K562 (cell line): ENCODE measurements at regions not wholly inside any gene's neighbourhood (a gene's known extent, or its start where the extent isn't known, plus 50 kb on each side); places are given as distances from the start of the nearest gene placed in this dataset.

Source experiments
- ATAC-seq: fragments of 200-7000 bp; cut with Tn5 transposase; 3 replicates; pipeline ENCODE4 v1.9.1; 2020; ENCODE audit warnings: moderate library complexity
- BruUV-seq: library from RNA; stranded (reverse); fragments of 400-500 nt; replicated peaks from 2 replicates; lab custom pipeline; 2021; lab: Mats Ljungman, UMichigan
- CTCF ChIA-PET: fragments of 300-600 bp; formaldehyde crosslinking; extraction: SDS; loops from one replicate; lab custom pipeline; 2021; ENCODE audit warnings: low intra/inter-chr PET ratio; lab: Yijun Ruan, JAX
- POLR2A ChIA-PET: fragments of 300-600, 350-650 bp; sonication (Branson Sonifier 250); formaldehyde crosslinking; extraction: SDS; loops from one replicate; lab custom pipeline; 2021; ENCODE audit warnings: antibody characterized with exemption, inconsistent platforms; lab: Yijun Ruan, JAX
- DNase-seq, 4 experiments: peaks; one replicate each; pipeline versions ENCODE4 v3.0.0 to v3.0.0-alpha.2; 2011 to 2018; ENCODE audit warnings: low spot score in 3 of 4, mixed read lengths in 3 of 4; ENCODE audit errors: extremely low read depth in 1 of 4
- FAIRE-seq: peaks from 2 replicates; lab custom pipeline; 2011; peaks lifted over from hg19 to GRCh38; lab: Jason Lieb, UNC
- H2AFZ ChIP-seq: 2 replicates; pipeline ENCODE4 v1.6.0; 2011; ENCODE audit warnings: low read depth, low read length, control low read depth, inconsistent platforms
- H3K27ac ChIP-seq: fragments of 200-600 bp; 3 replicates; pipeline ENCODE4 v1.8.0; 2011; ENCODE audit warnings: low read depth, mild to moderate bottlenecking, control low read depth, inconsistent platforms, low read length, moderate library complexity, mixed read lengths; ENCODE audit errors: extremely low read depth
- H3K27me3 ChIP-seq, 2 experiments: fragments of 300-600 bp in 1 of 2; 2 replicates in 1 of 2; 3 replicates in 1 of 2; pipeline versions ENCODE4 v1.6.0 to v1.8.0; 2011; ENCODE audit warnings: inconsistent platforms in 2 of 2, low read length in 2 of 2, mild to moderate bottlenecking in 1 of 2, mixed read lengths in 1 of 2, moderate library complexity in 1 of 2; ENCODE audit not compliant: control insufficient read depth in 2 of 2, insufficient read depth in 2 of 2
- H3K36me3 ChIP-seq: fragments of 300-600 bp; 3 replicates; pipeline ENCODE4 v1.8.0; 2011; ENCODE audit warnings: mild to moderate bottlenecking, low read length, inconsistent platforms; ENCODE audit not compliant: control insufficient read depth, insufficient read depth
- H3K4me1 ChIP-seq, 2 experiments: fragments of 200-600 bp in 1 of 2; replicated peaks in 1 of 2; 2 replicates in 1 of 2; 3 replicates in 1 of 2; pipeline versions ENCODE4 v1.5.1 to v1.8.0; 2011; ENCODE audit warnings: inconsistent platforms in 2 of 2, low read length in 2 of 2, mild to moderate bottlenecking in 1 of 2, mixed read lengths in 1 of 2, moderate library complexity in 1 of 2; ENCODE audit not compliant: control insufficient read depth in 2 of 2, insufficient read depth in 2 of 2
- H3K4me2 ChIP-seq: 2 replicates; pipeline ENCODE4 v1.6.1; 2011; ENCODE audit warnings: low read length, control low read depth, inconsistent platforms, mixed read lengths; ENCODE audit not compliant: insufficient read depth
- H3K4me3 ChIP-seq: fragments of 200-600 bp; sonication (generic), shearing (Covaris generic); 2 replicates; pipeline ENCODE4 v1.5.1; 2016; ENCODE audit warnings: control low read depth, inconsistent platforms
- H3K79me2 ChIP-seq: fragments of 200-600 bp; 3 replicates; pipeline ENCODE4 v1.8.0; 2011; ENCODE audit warnings: low read length, inconsistent platforms; ENCODE audit not compliant: control insufficient read depth, insufficient read depth
- H3K9ac ChIP-seq, 2 experiments: 2 replicates each; pipeline versions ENCODE4 v1.6.0 to v1.6.1; 2011; ENCODE audit warnings: low read depth in 2 of 2, low read length in 2 of 2, control low read depth in 1 of 2, inconsistent platforms in 1 of 2, mild to moderate bottlenecking in 1 of 2, mixed read lengths in 1 of 2; ENCODE audit not compliant: insufficient read depth in 1 of 2
- H3K9me1 ChIP-seq: one replicate; pipeline ENCODE4 v1.6.0; 2011; ENCODE audit warnings: inconsistent platforms, mild to moderate bottlenecking, low read length, moderate library complexity; ENCODE audit not compliant: control insufficient read depth, insufficient read depth
- H3K9me3 ChIP-seq: replicated peaks from 2 replicates; pipeline ENCODE4 v1.5.1; 2011; ENCODE audit warnings: low read depth, low read length, inconsistent platforms; ENCODE audit not compliant: control insufficient read depth, insufficient read depth
- H4K20me1 ChIP-seq: replicated peaks from 2 replicates; pipeline ENCODE4 v1.6.1; 2011; ENCODE audit warnings: low read length, inconsistent platforms, mixed read lengths; ENCODE audit not compliant: control insufficient read depth, insufficient read depth
- CHD1 ChIP-seq: fragments of 200-600 bp; sonication (generic); IDR thresholded peaks from one replicate; pipeline ENCODE4 v1.6.1; 2012; ENCODE audit warnings: mild to moderate bottlenecking, moderate library complexity, low read length, inconsistent platforms
- E2F3 ChIP-seq: fragments of 250-450 bp; sonication (Bioruptor Pico); IDR thresholded peaks from 2 replicates; pipeline ENCODE4 v1.4.0; 2020; ENCODE audit warnings: mild to moderate bottlenecking
- FOXA1 ChIP-seq: fragments of 450-650 bp; IDR thresholded peaks from 2 replicates; pipeline ENCODE4 v1.6.1; 2016; ENCODE audit warnings: mild to moderate bottlenecking, borderline replicate concordance
- FOXK1 ChIP-seq: sonication (generic); formaldehyde crosslinking; IDR thresholded peaks from 2 replicates; pipeline ENCODE4 v1.8.0; 2022; ENCODE audit warnings: missing genetic modification reagents, mild to moderate bottlenecking, borderline replicate concordance
- HDAC8 ChIP-seq: fragments of 450-650 bp; IDR thresholded peaks from 2 replicates; pipeline ENCODE4 v1.6.1; 2016; ENCODE audit warnings: mild to moderate bottlenecking, missing genetic modification characterization, moderate library complexity, missing compliant biosample characterization
- HMGN3 ChIP-seq: IDR thresholded peaks from 2 replicates; pipeline ENCODE4 v1.6.1; 2011; ENCODE audit warnings: borderline replicate concordance, low read depth, mild to moderate bottlenecking, mixed read lengths, low read length; ENCODE audit not compliant: insufficient read length; ENCODE audit errors: extremely low read depth
- HOMEZ ChIP-seq: fragments of 250-450 bp; sonication (Bioruptor Pico); IDR thresholded peaks from 2 replicates; pipeline ENCODE4 v1.4.0; 2020; ENCODE audit warnings: mild to moderate bottlenecking, moderate library complexity
- MTA1 ChIP-seq: fragments of 450-650 bp; IDR thresholded peaks from 2 replicates; pipeline ENCODE4 v1.6.1; 2017; ENCODE audit warnings: borderline replicate concordance
- NBN ChIP-seq: fragments of 450-650 bp; IDR thresholded peaks from 2 replicates; pipeline ENCODE4 v1.6.1; 2016; ENCODE audit warnings: low read depth, mild to moderate bottlenecking
- RBM34 ChIP-seq: fragments of 200-400 bp; formaldehyde crosslinking; IDR thresholded peaks from 2 replicates; pipeline ENCODE4 v1.6.1; 2018; ENCODE audit warnings: low read length, borderline replicate concordance; ENCODE audit not compliant: insufficient read depth
- STAT5A ChIP-seq: IDR thresholded peaks from 2 replicates; pipeline ENCODE4 v1.6.1; 2012; ENCODE audit warnings: low read length, inconsistent platforms, borderline replicate concordance
- ZNF592 ChIP-seq: fragments of 450-650 bp; IDR thresholded peaks from 2 replicates; pipeline ENCODE4 v1.6.1; 2017; ENCODE audit warnings: antibody characterized with exemption, mild to moderate bottlenecking
- WGBS: fragments of 100-300 bp; shearing (Covaris generic); methylation state at CpG from one replicate; pipeline ENCODE4 v1.1.6; 2016; ENCODE audit warnings: low coverage, mixed read lengths; ENCODE audit not compliant: insufficient coverage; ENCODE audit errors: missing lambda C conversion rate; 5-methylcytosine and 5-hydroxymethylcytosine counted together
- in situ Hi-C: fragments of 300-500 bp; cut with MboI; formaldehyde crosslinking; loops from 4 replicates; pipeline ENCODE4 v1.15.0; 2018; ENCODE audit warnings: inconsistent platforms, mixed read lengths
- intact Hi-C: fragments of 100-400 bp; cut with micrococcal nuclease; formaldehyde crosslinking; loops from 2 replicates; pipeline ENCODE4 v1.14.2; 2022
- TF ChIP-seq, protein P1 (sequence below): fragments of 250-450 bp; sonication (Bioruptor Pico); IDR thresholded peaks from 2 replicates; pipeline ENCODE4 v1.5.1; 2021; ENCODE audit warnings: mild to moderate bottlenecking

DNA sequence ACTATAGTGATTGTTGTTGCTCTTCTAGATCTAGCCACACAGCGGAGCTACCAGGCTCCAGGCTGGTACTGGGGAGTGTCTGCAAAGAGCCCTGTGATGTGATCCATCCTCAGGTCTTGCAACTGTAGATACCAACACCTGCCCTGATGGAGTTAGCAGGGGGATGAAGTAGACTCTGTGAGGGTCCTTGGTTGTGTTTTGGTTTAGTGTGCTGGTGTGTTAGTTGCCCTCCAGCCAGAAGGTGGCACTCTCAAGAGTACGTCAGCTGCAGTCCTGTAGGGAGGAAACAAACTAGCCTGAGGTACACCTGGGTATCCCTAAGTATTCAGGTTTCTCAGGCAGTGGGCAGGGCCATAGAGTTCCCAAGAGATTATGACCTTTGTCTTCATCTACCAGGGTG, 81.2 kb upstream of the TMPRSS2 start:
- no TSS peak for BruUV-seq
- CTCF ChIA-PET = no interaction called here
- TF ChIP-seq HDAC8 (tag) (no peak), NBN (no peak), E2F3 (CRISPR knock-in tag) (no peak), FOXA1 (no peak), MTA1 (no peak), CHD1 (no peak), FOXK1 (no peak), HMGN3 (no peak), RBM34 (no peak), HOMEZ (CRISPR knock-in tag) (no peak), ZNF592 (no peak), STAT5A (no peak)
- TF ChIP-seq, protein P1, sequence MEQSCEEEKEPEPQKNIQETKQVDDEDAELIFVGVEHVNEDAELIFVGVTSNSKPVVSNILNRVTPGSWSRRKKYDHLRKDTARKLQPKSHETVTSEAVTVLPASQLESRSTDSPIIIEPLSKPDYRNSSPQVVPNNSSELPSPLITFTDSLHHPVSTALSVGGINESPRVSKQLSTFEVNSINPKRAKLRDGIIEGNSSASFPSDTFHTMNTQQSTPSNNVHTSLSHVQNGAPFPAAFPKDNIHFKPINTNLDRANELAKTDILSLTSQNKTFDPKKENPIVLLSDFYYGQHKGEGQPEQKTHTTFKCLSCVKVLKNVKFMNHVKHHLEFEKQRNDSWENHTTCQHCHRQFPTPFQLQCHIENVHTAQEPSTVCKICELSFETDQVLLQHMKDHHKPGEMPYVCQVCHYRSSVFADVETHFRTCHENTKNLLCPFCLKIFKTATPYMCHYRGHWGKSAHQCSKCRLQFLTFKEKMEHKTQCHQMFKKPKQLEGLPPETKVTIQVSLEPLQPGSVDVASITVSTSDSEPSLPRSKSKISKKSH (CRISPR knock-in tag) = no peak

More for the DNA sequence above, 81.2 kb upstream of the TMPRSS2 start:
- Histone ChIP-seq H3K36me3 (no peaks in the 10 kb centered on the region), H3K9ac (no peak overlapping the region), H4K20me1 (no peaks in the 10 kb centered on the region), H2AFZ (no peak overlapping the region), H3K4me2 (no peak overlapping the region), H3K9me3 (no peaks in the 10 kb centered on the region), H3K4me3 (no peak overlapping the region), H3K27ac (no peak overlapping the region), H3K4me1 (no peaks in the 10 kb centered on the region), H3K27me3 (peaks cover 0 to 6% of the 10 kb centered on the region in 2 experiments; a peak in 2 of 5 replicates), H3K9me1 (no peaks in the 10 kb centered on the region), H3K79me2 (no peaks in the 10 kb centered on the region)
- ATAC-seq (no peak), FAIRE-seq (no peak), DNase-seq (no peak)
- in situ Hi-C loops = no loop called here
- POLR2A ChIA-PET = interaction anchor here (1.3 kb wide), 1 partner anchor 8 kb away, joined by 3 read pairs; no protein-coding TSS in a partner anchor
- intact Hi-C loops = no loop called here
- 0% methylated on average over 2 of the region's 2 CpGs for WGBS
